HEK293 (cell line): ENCODE measurements at regions not wholly inside any gene's neighbourhood (a gene's known extent, or its start where the extent isn't known, plus 50 kb on each side); places are given as distances from the start of the nearest gene placed in this dataset.
"Not testable (repeated sequence)": the region's sequence is repeated elsewhere in the genome, so short reads cannot be mapped to it uniquely, and the experiment has no call there.

ENCODE experiments used
- CTCF ChIA-PET: fragments of 350-600 bp; formaldehyde crosslinking; extraction: SDS; loops from one replicate; lab custom pipeline; 2021; ENCODE audit warnings: antibody characterized with exemption; lab: Yijun Ruan, JAX
- POLR2A ChIA-PET: fragments of 300-600 bp; formaldehyde crosslinking; extraction: SDS; loops from one replicate; lab custom pipeline; 2020; ENCODE audit warnings: antibody characterized with exemption, inconsistent platforms; lab: Yijun Ruan, JAX
- H3K27ac ChIP-seq: fragments of 200-500 bp; sonication (Bioruptor generic); 2 replicates; pipeline ENCODE4 v1.5.1; 2014; ENCODE audit warnings: low read depth, low read length, control low read depth, inconsistent platforms; ENCODE audit errors: extremely low read depth
- H3K36me3 ChIP-seq, 2 experiments: fragments of 200-500 bp in 1 of 2; sonication (Bioruptor generic) in 1 of 2; 1 replicate in 1 of 2; 2 replicates in 1 of 2; pipeline ENCODE4 v1.5.1; 2014 to 2017; ENCODE audit warnings: inconsistent platforms in 2 of 2, low read length in 2 of 2; ENCODE audit not compliant: control insufficient read depth in 2 of 2, insufficient read depth in 1 of 2
- H3K4me1 ChIP-seq: fragments of 200-500 bp; sonication (Bioruptor generic); 2 replicates; pipeline ENCODE4 v1.5.1; 2014; ENCODE audit warnings: mild to moderate bottlenecking, low read length, inconsistent platforms; ENCODE audit not compliant: control insufficient read depth, insufficient read depth
- H3K4me3 ChIP-seq: 2 replicates; pipeline ENCODE4 v1.5.1; 2011; ENCODE audit warnings: low read depth, mild to moderate bottlenecking, control low read depth, low read length, moderate library complexity
- H3K9me3 ChIP-seq: fragments of 200-500 bp; sonication (Bioruptor generic); 2 replicates; pipeline ENCODE4 v1.5.1; 2014; ENCODE audit warnings: low read depth, low read length, inconsistent platforms; ENCODE audit not compliant: control insufficient read depth, insufficient read depth
- GLI2 ChIP-seq: fragments of 450-650 bp; formaldehyde crosslinking; IDR thresholded peaks from 2 replicates; pipeline ENCODE4; 2017; ENCODE audit warnings: missing biosample characterization, missing genetic modification characterization, low read depth, borderline replicate concordance
- OVOL3 ChIP-seq: fragments of 450-650 bp; formaldehyde crosslinking; IDR thresholded peaks from 2 replicates; pipeline ENCODE4 v1.5.1; 2016; ENCODE audit warnings: missing biosample characterization, missing genetic modification characterization
- SP3 ChIP-seq: fragments of 450-650 bp; formaldehyde crosslinking; IDR thresholded peaks from 2 replicates; pipeline ENCODE4 v1.5.1; 2016; ENCODE audit warnings: missing biosample characterization, missing genetic modification characterization
- ZBTB11 ChIP-seq: fragments of 450-650 bp; formaldehyde crosslinking; conservative IDR thresholded peaks from 2 replicates; pipeline ENCODE4 v1.5.1; 2016; ENCODE audit warnings: low read depth, missing biosample characterization, missing genetic modification characterization
- ZBTB21 ChIP-seq: fragments of 450-650 bp; formaldehyde crosslinking; IDR thresholded peaks from 2 replicates; pipeline ENCODE4 v1.5.1; 2017; ENCODE audit warnings: missing biosample characterization, missing genetic modification characterization
- ZBTB8A ChIP-seq: fragments of 450-650 bp; formaldehyde crosslinking; IDR thresholded peaks from 2 replicates; pipeline ENCODE4 v1.5.1; 2016; ENCODE audit warnings: missing biosample characterization, missing genetic modification characterization
- ZFP37 ChIP-seq: fragments of 450-650 bp; formaldehyde crosslinking; IDR thresholded peaks from 2 replicates; pipeline ENCODE4 v1.5.1; 2016; ENCODE audit warnings: missing biosample characterization, missing genetic modification characterization
- ZNF140 ChIP-seq: fragments of 450-650 bp; formaldehyde crosslinking; IDR thresholded peaks from 2 replicates; pipeline ENCODE4 v1.5.1; 2016; ENCODE audit warnings: missing biosample characterization, missing genetic modification characterization
- ZNF19 ChIP-seq: fragments of 450-650 bp; formaldehyde crosslinking; IDR thresholded peaks from 2 replicates; pipeline ENCODE4; 2016; ENCODE audit warnings: missing biosample characterization, missing genetic modification characterization, low read depth
- ZNF202 ChIP-seq: fragments of 450-650 bp; formaldehyde crosslinking; IDR thresholded peaks from 2 replicates; pipeline ENCODE4 v1.5.1; 2016; ENCODE audit warnings: missing biosample characterization, missing genetic modification characterization, borderline replicate concordance
- ZNF354C ChIP-seq: fragments of 450-650 bp; formaldehyde crosslinking; IDR thresholded peaks from 2 replicates; pipeline ENCODE4 v1.5.1; 2016; ENCODE audit warnings: missing biosample characterization, missing genetic modification characterization, low read depth, borderline replicate concordance
- ZNF394 ChIP-seq: fragments of 450-650 bp; formaldehyde crosslinking; IDR thresholded peaks from 2 replicates; pipeline ENCODE4 v1.5.1; 2016; ENCODE audit warnings: missing biosample characterization, missing genetic modification characterization, mild to moderate bottlenecking, moderate library complexity, borderline replicate concordance
- ZNF426 ChIP-seq: fragments of 450-650 bp; formaldehyde crosslinking; IDR thresholded peaks from 2 replicates; pipeline ENCODE4 v1.5.1; 2017; ENCODE audit warnings: missing biosample characterization, missing genetic modification characterization, mild to moderate bottlenecking, inconsistent platforms, moderate library complexity
- ZNF433 ChIP-seq: fragments of 450-650 bp; formaldehyde crosslinking; IDR thresholded peaks from 2 replicates; pipeline ENCODE4 v1.5.1; 2016; ENCODE audit warnings: missing biosample characterization, missing genetic modification characterization, low read depth
- ZNF510 ChIP-seq: fragments of 450-650 bp; formaldehyde crosslinking; IDR thresholded peaks from 2 replicates; pipeline ENCODE4 v1.5.1; 2018; ENCODE audit warnings: mild to moderate bottlenecking, missing genetic modification characterization, missing biosample characterization; ENCODE audit not compliant: insufficient replicate concordance
- ZNF529 ChIP-seq: fragments of 450-650 bp; formaldehyde crosslinking; IDR thresholded peaks from 2 replicates; pipeline ENCODE4 v1.5.1; 2017; ENCODE audit warnings: missing genetic modification characterization, missing biosample characterization; ENCODE audit not compliant: insufficient replicate concordance
- ZNF555 ChIP-seq: fragments of 450-650 bp; formaldehyde crosslinking; conservative IDR thresholded peaks from 2 replicates; pipeline ENCODE4 v1.5.1; 2017; ENCODE audit warnings: missing biosample characterization, mild to moderate bottlenecking, missing genetic modification characterization, inconsistent platforms
- ZNF560 ChIP-seq: fragments of 450-650 bp; formaldehyde crosslinking; IDR thresholded peaks from 2 replicates; pipeline ENCODE4 v1.5.1; 2017; ENCODE audit warnings: missing biosample characterization, missing genetic modification characterization, borderline replicate concordance
- ZNF654 ChIP-seq: fragments of 450-650 bp; formaldehyde crosslinking; IDR thresholded peaks from 2 replicates; pipeline ENCODE4 v1.5.1; 2016; ENCODE audit warnings: low read depth, missing biosample characterization, missing genetic modification characterization
- ZNF664 ChIP-seq: fragments of 450-650 bp; formaldehyde crosslinking; IDR thresholded peaks from 2 replicates; pipeline ENCODE4 v1.5.1; 2016; ENCODE audit warnings: missing biosample characterization, missing genetic modification characterization
- ZNF791 ChIP-seq: fragments of 450-650 bp; formaldehyde crosslinking; IDR thresholded peaks from 2 replicates; pipeline ENCODE4 v1.5.1; 2016; ENCODE audit warnings: missing biosample characterization, missing genetic modification characterization
- ZXDB ChIP-seq: fragments of 450-650 bp; formaldehyde crosslinking; IDR thresholded peaks from 2 replicates; pipeline ENCODE4 v1.5.1; 2016; ENCODE audit warnings: missing biosample characterization, missing genetic modification characterization
- TF ChIP-seq, protein P1 (sequence below): fragments of 450-650 bp; formaldehyde crosslinking; IDR thresholded peaks from 2 replicates; pipeline ENCODE4 v1.5.1; 2016; ENCODE audit warnings: missing biosample characterization, missing genetic modification characterization
- TF ChIP-seq, protein P2 (sequence below): fragments of 450-650 bp; formaldehyde crosslinking; IDR thresholded peaks from 2 replicates; pipeline ENCODE4 v1.5.1; 2016; ENCODE audit warnings: missing biosample characterization, missing genetic modification characterization
- TF ChIP-seq, protein P3 (sequence below): fragments of 450-650 bp; formaldehyde crosslinking; conservative IDR thresholded peaks from 2 replicates; pipeline ENCODE4 v1.5.1; 2016; ENCODE audit warnings: low read depth, missing biosample characterization, missing genetic modification characterization

DNA sequence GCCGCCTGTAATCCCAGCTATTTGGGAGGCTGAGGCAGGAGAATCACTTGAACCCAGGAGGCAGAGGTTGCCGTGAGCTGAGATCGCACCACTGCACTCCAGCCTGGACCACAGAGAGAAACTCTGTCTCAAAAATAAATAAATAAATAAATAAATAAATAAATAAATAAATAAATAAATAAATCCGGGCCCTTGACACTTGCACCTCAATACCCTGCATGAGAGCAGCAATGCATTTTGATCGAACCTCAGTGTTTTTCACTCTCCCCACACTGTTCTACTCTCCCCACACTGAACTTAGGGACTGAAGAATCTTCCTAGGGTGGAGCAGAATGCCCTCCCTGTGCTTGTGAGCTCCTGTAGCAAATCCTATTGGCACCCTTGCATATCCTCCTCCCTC lies 114.3 kb upstream of the RAI2 start:
- H3K4me1 ChIP-seq, POLR2A ChIA-PET, H3K4me3 ChIP-seq, H3K27ac ChIP-seq, H3K36me3 ChIP-seq, H3K9me3 ChIP-seq: not testable (repeated sequence)
- CTCF ChIA-PET = interaction anchor here (0.6 kb wide), 1 partner anchor 1356 kb away, joined by 3 read pairs; no protein-coding TSS in a partner anchor
- 0 out of 2 replicates have a peak, but pooled peaks have one; percentile 19 for TF ChIP-seq SP3
- peak; percentile 92 for TF ChIP-seq ZNF394 (tag by site-specific recombination)
- TF ChIP-seq ZBTB21 (tag by site-specific recombination) = 0 out of 2 replicates have a peak, but pooled peaks have one; percentile 30
- TF ChIP-seq, protein P1, sequence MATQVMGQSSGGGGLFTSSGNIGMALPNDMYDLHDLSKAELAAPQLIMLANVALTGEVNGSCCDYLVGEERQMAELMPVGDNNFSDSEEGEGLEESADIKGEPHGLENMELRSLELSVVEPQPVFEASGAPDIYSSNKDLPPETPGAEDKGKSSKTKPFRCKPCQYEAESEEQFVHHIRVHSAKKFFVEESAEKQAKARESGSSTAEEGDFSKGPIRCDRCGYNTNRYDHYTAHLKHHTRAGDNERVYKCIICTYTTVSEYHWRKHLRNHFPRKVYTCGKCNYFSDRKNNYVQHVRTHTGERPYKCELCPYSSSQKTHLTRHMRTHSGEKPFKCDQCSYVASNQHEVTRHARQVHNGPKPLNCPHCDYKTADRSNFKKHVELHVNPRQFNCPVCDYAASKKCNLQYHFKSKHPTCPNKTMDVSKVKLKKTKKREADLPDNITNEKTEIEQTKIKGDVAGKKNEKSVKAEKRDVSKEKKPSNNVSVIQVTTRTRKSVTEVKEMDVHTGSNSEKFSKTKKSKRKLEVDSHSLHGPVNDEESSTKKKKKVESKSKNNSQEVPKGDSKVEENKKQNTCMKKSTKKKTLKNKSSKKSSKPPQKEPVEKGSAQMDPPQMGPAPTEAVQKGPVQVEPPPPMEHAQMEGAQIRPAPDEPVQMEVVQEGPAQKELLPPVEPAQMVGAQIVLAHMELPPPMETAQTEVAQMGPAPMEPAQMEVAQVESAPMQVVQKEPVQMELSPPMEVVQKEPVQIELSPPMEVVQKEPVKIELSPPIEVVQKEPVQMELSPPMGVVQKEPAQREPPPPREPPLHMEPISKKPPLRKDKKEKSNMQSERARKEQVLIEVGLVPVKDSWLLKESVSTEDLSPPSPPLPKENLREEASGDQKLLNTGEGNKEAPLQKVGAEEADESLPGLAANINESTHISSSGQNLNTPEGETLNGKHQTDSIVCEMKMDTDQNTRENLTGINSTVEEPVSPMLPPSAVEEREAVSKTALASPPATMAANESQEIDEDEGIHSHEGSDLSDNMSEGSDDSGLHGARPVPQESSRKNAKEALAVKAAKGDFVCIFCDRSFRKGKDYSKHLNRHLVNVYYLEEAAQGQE = peak; percentile 67
- 0 out of 2 replicates have a peak, but pooled peaks have one; percentile 23 for TF ChIP-seq ZNF19 (tag by site-specific recombination)
- peak; percentile 71; the same call in 1 of the 2 replicates for TF ChIP-seq ZXDB (tag by site-specific recombination)
- TF ChIP-seq ZNF791 (tag by site-specific recombination) = peak; percentile 61; the same call in 1 of the 2 replicates
- TF ChIP-seq ZNF555 (tag by site-specific recombination) = peak; percentile 92
- peak; percentile 81 for TF ChIP-seq ZNF140 (tag by site-specific recombination)
- TF ChIP-seq OVOL3 (tag by site-specific recombination) = 0 out of 2 replicates have a peak, but pooled peaks have one; percentile 44
- TF ChIP-seq ZNF654 (tag by site-specific recombination) = 0 out of 2 replicates have a peak, but pooled peaks have one; percentile 17
- peak; percentile 79 for TF ChIP-seq ZNF510 (tag by site-specific recombination)
- peak; percentile 83 for TF ChIP-seq ZNF560 (tag by site-specific recombination)
- TF ChIP-seq, protein P2, sequence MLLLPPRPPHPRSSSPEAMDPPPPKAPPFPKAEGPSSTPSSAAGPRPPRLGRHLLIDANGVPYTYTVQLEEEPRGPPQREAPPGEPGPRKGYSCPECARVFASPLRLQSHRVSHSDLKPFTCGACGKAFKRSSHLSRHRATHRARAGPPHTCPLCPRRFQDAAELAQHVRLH (tag by site-specific recombination) = peak; percentile 54; the same call in 1 of the 2 replicates
- TF ChIP-seq ZBTB8A (tag by site-specific recombination) = peak; percentile 80
- peak; percentile 79; the same call in 1 of the 2 replicates for TF ChIP-seq ZNF433 (tag by site-specific recombination)
- TF ChIP-seq GLI2 (tag by site-specific recombination) = peak; percentile 27; the same call in 1 of the 2 replicates
- peak; percentile 79; the same call in 1 of the 2 replicates for TF ChIP-seq ZNF202 (tag by site-specific recombination)
- TF ChIP-seq ZNF354C (tag by site-specific recombination) = 0 out of 2 replicates have a peak, but pooled peaks have one; percentile 25
- TF ChIP-seq ZNF426 (tag by site-specific recombination) = peak; percentile 91
- peak; percentile 76; the same call in 1 of the 2 replicates for TF ChIP-seq ZFP37 (tag by site-specific recombination)
- peak; percentile 80 for TF ChIP-seq ZBTB11
- TF ChIP-seq ZNF664 (tag by site-specific recombination) = 0 out of 2 replicates have a peak, but pooled peaks have one; percentile 20
- peak; percentile 80 for TF ChIP-seq ZNF529
- TF ChIP-seq, protein P3, sequence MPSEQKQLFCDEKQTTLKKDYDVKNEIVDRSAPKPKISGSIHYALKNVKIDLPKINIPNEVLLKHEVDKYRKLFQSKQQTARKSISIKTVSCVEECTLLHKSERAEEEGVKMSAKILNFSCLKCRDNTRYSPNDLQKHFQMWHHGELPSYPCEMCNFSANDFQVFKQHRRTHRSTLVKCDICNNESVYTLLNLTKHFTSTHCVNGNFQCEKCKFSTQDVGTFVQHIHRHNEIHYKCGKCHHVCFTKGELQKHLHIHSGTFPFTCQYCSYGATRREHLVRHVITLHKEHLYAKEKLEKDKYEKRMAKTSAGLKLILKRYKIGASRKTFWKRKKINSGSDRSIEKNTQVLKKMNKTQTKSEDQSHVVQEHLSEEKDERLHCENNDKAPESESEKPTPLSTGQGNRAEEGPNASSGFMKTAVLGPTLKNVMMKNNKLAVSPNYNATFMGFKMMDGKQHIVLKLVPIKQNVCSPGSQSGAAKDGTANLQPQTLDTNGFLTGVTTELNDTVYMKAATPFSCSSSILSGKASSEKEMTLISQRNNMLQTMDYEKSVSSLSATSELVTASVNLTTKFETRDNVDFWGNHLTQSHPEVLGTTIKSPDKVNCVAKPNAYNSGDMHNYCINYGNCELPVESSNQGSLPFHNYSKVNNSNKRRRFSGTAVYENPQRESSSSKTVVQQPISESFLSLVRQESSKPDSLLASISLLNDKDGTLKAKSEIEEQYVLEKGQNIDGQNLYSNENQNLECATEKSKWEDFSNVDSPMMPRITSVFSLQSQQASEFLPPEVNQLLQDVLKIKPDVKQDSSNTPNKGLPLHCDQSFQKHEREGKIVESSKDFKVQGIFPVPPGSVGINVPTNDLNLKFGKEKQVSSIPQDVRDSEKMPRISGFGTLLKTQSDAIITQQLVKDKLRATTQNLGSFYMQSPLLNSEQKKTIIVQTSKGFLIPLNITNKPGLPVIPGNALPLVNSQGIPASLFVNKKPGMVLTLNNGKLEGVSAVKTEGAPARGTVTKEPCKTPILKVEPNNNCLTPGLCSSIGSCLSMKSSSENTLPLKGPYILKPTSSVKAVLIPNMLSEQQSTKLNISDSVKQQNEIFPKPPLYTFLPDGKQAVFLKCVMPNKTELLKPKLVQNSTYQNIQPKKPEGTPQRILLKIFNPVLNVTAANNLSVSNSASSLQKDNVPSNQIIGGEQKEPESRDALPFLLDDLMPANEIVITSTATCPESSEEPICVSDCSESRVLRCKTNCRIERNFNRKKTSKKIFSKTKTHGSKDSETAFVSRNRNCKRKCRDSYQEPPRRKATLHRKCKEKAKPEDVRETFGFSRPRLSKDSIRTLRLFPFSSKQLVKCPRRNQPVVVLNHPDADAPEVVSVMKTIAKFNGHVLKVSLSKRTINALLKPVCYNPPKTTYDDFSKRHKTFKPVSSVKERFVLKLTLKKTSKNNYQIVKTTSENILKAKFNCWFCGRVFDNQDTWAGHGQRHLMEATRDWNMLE (tag by site-specific recombination) = peak; percentile 94
